ENCODE measurements at regions not wholly inside any gene's neighbourhood (a gene's known extent, or its start where the extent isn't known, plus 50 kb on each side); places are given as distances from the start of the nearest gene placed in this dataset.

- no peak for FAIRE-seq
Measured at GRCh38 chr2:24439971-24440340, 51.1 kb upstream of the NCOA1 start.

GRCh38 chr2:24439280-24439970 lies 51.6 kb upstream of the NCOA1 start:
- FAIRE-seq, result no peak

- FAIRE-seq, result no peak
Measured at GRCh38 chr2:24438106-24438505, 52.9 kb upstream of the NCOA1 start.

DNA sequence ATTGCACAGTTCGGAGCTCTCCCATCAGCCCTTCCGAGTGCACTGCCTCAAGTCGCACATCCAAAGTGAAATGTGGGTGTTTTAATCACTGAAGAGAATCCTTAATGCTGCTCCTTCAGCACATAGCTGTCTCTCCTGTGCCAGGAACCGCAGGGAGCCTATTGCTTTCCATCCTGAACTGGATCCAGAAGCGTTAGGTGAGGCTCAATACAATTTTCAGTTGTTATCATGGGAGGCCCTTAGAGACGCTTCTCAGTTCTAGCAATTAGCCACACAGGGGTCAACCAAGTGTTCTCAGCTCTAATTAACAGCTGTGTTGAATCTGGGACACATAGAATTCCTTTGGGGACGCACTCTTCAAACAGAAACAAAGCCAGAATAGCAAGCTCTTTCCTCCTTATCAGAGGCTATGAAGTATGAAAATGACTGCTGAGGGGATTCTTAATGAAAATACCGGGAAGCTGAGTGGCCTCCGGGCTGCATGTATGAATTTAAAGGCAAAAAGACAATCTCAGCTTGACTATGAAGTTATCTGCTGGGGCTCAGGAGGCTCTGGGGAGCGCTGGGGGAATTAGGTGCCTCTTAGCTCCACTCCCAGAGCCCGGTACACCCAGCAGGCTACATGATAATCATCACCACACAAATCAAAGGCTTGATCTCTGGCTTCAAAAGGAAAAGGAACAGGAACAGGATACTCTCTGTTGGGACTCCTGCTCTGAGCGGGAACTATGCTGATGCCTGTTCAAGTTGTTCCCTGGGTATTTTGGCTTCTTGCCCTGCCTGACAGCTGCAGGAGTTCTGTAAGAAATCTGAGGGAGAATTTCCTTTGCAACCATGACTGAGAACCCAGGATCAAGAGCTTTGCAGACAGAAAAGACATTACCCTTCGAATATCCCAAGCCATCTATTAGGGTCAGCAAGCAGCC lies 55.4 kb upstream of the NCOA1 start:
- FAIRE-seq, result no peak

- no peak for FAIRE-seq
Measured at GRCh38 chr2:24434541-24434940, 56.5 kb upstream of the NCOA1 start.

DNA sequence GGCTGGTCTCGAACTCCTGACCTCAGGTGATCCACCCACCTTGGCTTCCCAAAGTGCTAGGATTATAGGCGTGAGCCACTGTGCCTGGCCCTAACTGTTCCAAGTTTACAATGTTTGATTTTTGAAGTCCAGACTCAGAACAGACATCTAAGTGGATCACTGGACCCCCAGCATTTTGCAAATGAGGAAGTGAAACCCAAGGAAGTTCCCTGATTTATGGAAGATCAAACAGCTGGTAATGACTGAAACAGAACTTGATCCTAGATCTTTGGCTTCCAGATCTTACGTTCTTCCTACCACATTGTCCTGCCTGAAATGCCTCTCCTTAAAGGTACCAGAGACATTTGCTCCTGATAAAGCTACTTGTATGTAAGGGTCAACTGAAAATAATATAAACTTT lies 58.3 kb upstream of the NCOA1 start:
- no peak for FAIRE-seq

- FAIRE-seq, result no peak
Measured at GRCh38 chr2:24432121-24432520, 58.9 kb upstream of the NCOA1 start.

GRCh38 chr2:24429197-24430074 lies 61.6 kb upstream of the NCOA1 start:
- no peak for FAIRE-seq

DNA sequence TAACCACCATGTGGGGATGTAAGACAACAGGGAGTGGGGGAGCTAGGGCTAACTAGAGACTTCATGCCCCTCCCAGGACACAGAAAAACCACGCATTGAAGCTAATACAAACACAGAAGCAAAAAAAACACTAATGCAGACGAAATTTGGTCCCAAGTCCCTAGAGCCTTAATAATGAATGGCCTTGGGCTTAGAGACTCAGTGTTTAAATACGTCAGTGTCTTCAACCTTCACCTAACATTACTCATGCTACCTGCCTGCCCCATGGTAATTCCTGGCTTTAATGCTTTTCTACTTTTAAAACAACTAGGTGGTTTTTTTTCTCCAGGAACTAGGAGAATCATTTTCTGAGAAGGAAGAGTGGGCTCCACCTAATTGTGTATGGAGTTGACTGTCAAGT lies 64.1 kb upstream of the ITSN2 start:
- no peak for FAIRE-seq

- FAIRE-seq, result no peak
Measured at GRCh38 chr2:24423095-24423494, 62.8 kb upstream of the ITSN2 start.

DNA sequence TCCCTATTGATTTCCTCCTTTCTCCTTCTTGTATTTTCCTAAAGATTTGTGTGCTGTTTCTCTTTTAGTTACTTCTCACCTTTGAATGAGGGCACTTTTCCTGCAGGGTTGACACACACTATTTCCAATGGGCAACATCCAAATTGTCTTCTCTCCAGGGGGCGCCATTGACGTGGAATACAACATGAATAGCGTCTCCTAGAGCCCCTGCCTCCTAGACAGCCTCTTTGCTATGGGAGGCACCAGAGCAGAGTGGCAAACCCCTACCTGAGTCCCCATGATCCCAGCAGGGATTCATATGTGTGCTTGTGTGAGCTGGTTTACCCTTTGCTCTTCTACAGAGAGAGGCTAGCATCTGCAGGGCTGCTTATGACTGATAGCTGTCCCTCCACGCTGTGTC lies 61.3 kb upstream of the ITSN2 start:
- FAIRE-seq, result no peak

DNA sequence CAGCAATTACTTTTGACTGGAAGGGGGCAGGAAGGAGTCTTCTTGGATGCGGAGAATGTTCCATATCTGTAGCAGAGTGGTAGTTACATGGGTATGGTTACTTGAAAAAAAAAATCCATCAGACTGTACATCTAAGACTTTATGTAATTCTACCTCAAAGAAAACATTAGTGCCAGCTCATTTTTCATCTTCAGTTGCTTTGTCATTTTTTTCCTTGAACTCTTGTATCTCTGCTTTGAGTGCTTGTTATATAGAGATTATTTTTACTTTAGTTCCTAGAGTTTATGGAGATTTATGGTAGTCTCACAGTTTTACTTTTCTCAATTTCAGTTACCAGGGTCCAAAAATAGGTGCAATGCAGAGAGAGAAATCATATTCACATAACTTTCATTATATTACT lies 60.0 kb upstream of the ITSN2 start:
- FAIRE-seq, result no peak

DNA sequence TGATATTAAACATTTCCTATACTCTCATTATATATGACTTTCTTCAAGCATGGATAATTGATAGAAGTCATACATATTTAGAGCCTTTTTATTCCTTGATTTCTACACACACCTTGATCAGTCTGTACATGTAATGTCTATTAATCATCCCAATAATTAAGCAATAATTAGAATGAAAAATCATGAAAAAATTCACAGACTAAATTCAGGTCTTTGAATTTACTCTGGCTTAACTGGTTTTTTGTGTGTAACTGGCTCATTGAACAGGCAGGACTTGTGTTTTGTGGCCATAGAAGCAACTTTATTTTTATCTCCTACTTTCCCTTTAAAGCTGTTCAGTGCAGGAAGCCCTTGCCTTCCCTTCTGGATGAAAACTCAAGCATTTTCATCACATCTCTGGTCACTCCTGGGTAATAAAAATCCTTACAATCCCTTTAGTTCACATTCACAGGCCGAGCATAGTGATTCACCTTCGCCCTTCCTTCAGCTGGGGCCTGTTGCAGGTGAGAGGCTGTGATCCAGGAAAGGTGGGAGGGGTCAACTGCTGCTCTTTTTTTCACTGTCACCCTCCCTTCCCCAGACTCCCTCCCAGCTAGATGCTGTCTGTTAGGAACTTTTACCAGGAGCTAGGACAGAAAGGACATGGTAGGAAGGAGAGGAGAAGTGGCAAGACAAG lies 58.0 kb upstream of the ITSN2 start:
- FAIRE-seq, result no peak

DNA sequence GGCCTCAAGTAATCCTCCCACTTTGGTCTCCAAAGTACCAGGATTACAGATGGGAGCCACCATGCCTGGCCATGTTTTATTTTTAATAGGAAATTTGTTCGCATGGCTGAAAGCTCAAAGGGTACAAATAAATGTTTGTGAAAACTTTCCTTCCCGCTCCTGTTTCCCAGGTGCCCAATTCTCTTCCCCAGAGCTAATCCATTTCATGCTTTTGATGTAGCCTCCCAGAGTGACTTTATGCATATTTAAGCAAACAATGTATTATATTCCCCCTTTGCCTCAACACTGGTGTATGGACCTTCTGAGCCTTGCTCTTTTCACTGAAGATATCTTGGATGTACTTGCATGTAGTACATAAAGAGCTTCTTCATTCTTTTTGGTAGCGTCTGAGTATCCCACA lies 52.5 kb upstream of the ITSN2 start:
- FAIRE-seq, result no peak

DNA sequence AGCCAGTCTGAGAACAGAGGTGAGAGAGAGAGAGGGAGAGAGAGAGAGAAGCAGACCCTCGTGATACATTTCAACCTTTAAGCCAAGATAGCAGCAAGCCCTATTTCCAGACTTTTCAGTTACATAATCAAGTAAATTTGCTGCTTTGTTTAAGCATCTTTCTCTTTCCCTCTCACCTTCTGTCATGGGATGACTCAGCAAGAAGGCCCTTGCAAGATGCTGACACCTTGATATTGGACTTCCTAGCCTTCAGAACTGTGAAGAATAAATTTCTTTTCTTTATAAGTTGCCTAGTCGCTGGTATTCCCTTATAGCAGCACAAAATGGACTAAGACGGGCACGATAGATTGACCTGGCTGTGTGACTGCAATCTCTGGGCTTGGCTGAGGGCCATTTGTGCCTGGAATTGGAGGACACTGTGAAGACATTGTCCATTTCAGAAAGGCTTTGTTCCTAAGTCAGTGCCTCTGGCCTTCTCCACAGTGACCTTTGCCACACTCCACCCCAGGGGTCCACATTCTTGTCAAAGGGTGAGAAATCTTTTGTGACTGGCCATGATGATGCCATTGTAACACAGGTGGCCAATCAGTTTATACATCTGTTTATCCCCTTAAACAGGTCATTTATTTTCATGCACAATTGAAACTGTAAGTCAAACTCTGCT lies 51.3 kb upstream of the ITSN2 start:
- FAIRE-seq, result no peak

- no peak for FAIRE-seq
Measured at GRCh38 chr2:24410976-24411375, 50.6 kb upstream of the ITSN2 start.

DNA sequence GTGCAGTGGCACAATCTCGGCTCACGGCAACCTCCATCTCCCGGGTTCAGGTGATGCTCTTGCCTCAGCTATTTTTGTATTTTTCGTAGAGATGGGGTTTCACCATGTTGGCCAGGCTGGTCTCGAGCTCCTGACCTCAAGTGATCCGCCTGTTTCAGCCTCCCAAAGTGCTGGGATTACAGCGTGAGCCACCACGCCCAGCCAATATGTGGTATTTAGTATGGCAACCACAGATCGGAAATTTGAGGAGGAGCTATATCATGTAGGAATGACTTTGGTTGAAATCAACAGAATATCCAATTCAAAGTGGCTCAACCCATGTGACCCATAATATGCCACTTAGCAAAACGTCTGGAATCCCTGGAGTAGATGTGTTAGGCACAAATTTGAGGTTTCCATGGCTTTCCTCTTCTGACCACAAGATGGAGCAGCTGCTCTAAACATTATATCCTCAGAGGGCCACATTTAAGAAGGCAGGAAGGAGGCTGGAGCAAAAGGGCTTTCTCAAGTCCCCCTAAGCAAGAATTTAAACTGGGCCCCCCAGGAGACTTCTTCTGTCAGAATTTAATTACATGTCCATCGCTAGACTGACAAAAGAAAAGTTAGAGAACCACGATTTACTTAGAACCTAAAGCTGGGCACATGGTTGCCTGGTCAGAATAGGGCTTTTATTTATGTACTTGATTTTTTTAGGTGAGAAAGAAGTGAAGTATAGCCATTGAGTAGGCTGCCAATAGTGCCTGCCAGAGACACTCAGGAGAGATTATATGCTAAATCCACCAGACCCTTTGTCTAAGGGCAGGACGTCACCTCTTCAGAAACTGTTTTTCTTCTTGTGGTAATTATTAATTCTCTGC lies 49.6 kb upstream of the ITSN2 start:
- peak; percentile 89 for FAIRE-seq
